HepG2 (cell line): ENCODE measurements at regions not wholly inside any gene's neighbourhood (a gene's known extent, or its start where the extent isn't known, plus 50 kb on each side); places are given as distances from the start of the nearest gene placed in this dataset.

Experiments
- ATAC-seq: fragments of 200-7000 bp; cut with Tn5 transposase; 3 replicates; pipeline ENCODE4 v1.9.1; 2020; ENCODE audit warnings: mild to moderate bottlenecking, moderate library complexity
- BruUV-seq: library from RNA; stranded (reverse); fragments of 400-500 nt; replicated peaks from 2 replicates; lab custom pipeline; 2021; lab: Mats Ljungman, UMichigan
- CTCF ChIA-PET: fragments of 300-600 bp; formaldehyde crosslinking; extraction: SDS; loops from one replicate; lab custom pipeline; 2021; ENCODE audit warnings: low total read pairs, inconsistent platforms, low intra/inter-chr PET ratio; lab: Yijun Ruan, JAX
- POLR2A ChIA-PET: fragments of 350-600 bp; sonication (Branson Sonifier 250); formaldehyde crosslinking; loops from one replicate; lab custom pipeline; 2020; ENCODE audit warnings: antibody characterized with exemption, inconsistent platforms; lab: Yijun Ruan, JAX
- DNase-seq: peaks from one replicate; pipeline ENCODE4 v3.0.0-alpha.2; 2015; ENCODE audit warnings: low spot score
- FAIRE-seq: peaks from 3 replicates; lab custom pipeline; 2011; peaks lifted over from hg19 to GRCh38; lab: Jason Lieb, UNC
- H2AFZ ChIP-seq: one replicate; pipeline ENCODE4 v1.6.1; 2011; ENCODE audit warnings: low read length, inconsistent platforms
- H3K27ac ChIP-seq: fragments of 300-600 bp; 3 replicates; pipeline ENCODE4 v1.8.0; 2011; ENCODE audit warnings: mixed run types, mild to moderate bottlenecking, mixed read lengths, low read length, inconsistent platforms; ENCODE audit not compliant: insufficient read depth; ENCODE audit errors: extremely low read length
- H3K27me3 ChIP-seq, 2 experiments: fragments of 200-600 bp in 1 of 2; 2 replicates in 1 of 2; 3 replicates in 1 of 2; pipeline versions ENCODE4 v1.6.0 to v1.8.0; 2011; ENCODE audit warnings: low read length in 2 of 2, mild to moderate bottlenecking in 2 of 2, moderate library complexity in 2 of 2, inconsistent platforms in 1 of 2; ENCODE audit not compliant: insufficient read depth in 2 of 2, control insufficient read depth in 1 of 2
- H3K36me3 ChIP-seq, 2 experiments: fragments of 200-600 bp in 1 of 2; replicated peaks in 1 of 2; 2 replicates in 1 of 2; 3 replicates in 1 of 2; pipeline versions ENCODE4 v1.5.1 to v1.8.0; 2011; ENCODE audit warnings: low read length in 2 of 2, inconsistent platforms in 1 of 2; ENCODE audit not compliant: insufficient read depth in 2 of 2, control insufficient read depth in 1 of 2
- H3K4me1 ChIP-seq: 2 replicates; pipeline ENCODE4 v1.5.1; 2012; ENCODE audit warnings: low read length, inconsistent platforms; ENCODE audit not compliant: insufficient read depth
- H3K4me2 ChIP-seq: 2 replicates; pipeline ENCODE4 v1.6.0; 2011; ENCODE audit warnings: low read depth, low read length, inconsistent platforms
- H3K4me3 ChIP-seq, 3 experiments: fragments of 200-600 bp in 1 of 3; sonication (generic), shearing (Covaris generic) in 1 of 3; replicated peaks in 1 of 3; 2 replicates each; pipeline ENCODE4 v1.5.1; 2011 to 2016; ENCODE audit warnings: low read length in 3 of 3, inconsistent platforms in 2 of 3, low read depth in 2 of 3, mild to moderate bottlenecking in 2 of 3, control low read depth in 1 of 3, mixed read lengths in 1 of 3; ENCODE audit not compliant: insufficient read depth in 1 of 3
- H3K79me2 ChIP-seq: one replicate; pipeline ENCODE4 v1.6.1; 2011; ENCODE audit warnings: low read length, inconsistent platforms; ENCODE audit not compliant: insufficient read depth
- H3K9ac ChIP-seq: 2 replicates; pipeline ENCODE4 v1.6.0; 2011; ENCODE audit warnings: mild to moderate bottlenecking, low read depth, low read length, inconsistent platforms; ENCODE audit not compliant: insufficient read depth
- H3K9me3 ChIP-seq: 2 replicates; pipeline ENCODE4 v1.5.1; 2012; ENCODE audit warnings: mild to moderate bottlenecking, low read length
- H4K20me1 ChIP-seq: 2 replicates; pipeline ENCODE4 v1.6.0; 2011; ENCODE audit warnings: inconsistent platforms, mild to moderate bottlenecking, low read length, moderate library complexity; ENCODE audit not compliant: insufficient read depth
- CTCF ChIP-seq: sonication (generic); formaldehyde crosslinking; IDR thresholded peaks from 2 replicates; pipeline ENCODE4 v1.5.0; 2020; ENCODE audit warnings: mild to moderate bottlenecking, missing genetic modification reagents, moderate library complexity
- HNRNPLL ChIP-seq: fragments of 200-400 bp; formaldehyde crosslinking; IDR thresholded peaks from 2 replicates; pipeline ENCODE4 v1.6.1; 2017; ENCODE audit warnings: mild to moderate bottlenecking, low read depth, low read length; ENCODE audit not compliant: poor library complexity, severe bottlenecking
- RAD21 ChIP-seq: fragments of 450-650 bp; formaldehyde crosslinking; IDR thresholded peaks from 2 replicates; pipeline ENCODE4 v1.5.0; 2020; ENCODE audit warnings: mild to moderate bottlenecking
- TGIF2 ChIP-seq: IDR thresholded peaks from 2 replicates; pipeline ENCODE4 v1.6.1; 2016; ENCODE audit warnings: control low read depth, missing compliant biosample characterization
- XRCC5 ChIP-seq: fragments of 200-400 bp; formaldehyde crosslinking; optimal IDR thresholded peaks from 2 replicates; pipeline ENCODE3; 2017; ENCODE audit warnings: mild to moderate bottlenecking, low read length
- ZEB1 ChIP-seq: IDR thresholded peaks from 2 replicates; pipeline ENCODE4 v1.6.1; 2012; ENCODE audit warnings: mild to moderate bottlenecking, low read depth, inconsistent platforms; ENCODE audit not compliant: insufficient replicate concordance
- ZNF296 ChIP-seq: sonication (generic); formaldehyde crosslinking; conservative IDR thresholded peaks from 2 replicates; pipeline ENCODE4 v1.5.0; 2020; ENCODE audit warnings: mild to moderate bottlenecking, missing genetic modification reagents
- ZNF501 ChIP-seq: sonication (generic); formaldehyde crosslinking; IDR thresholded peaks from 2 replicates; pipeline ENCODE4 v1.5.1; 2020; ENCODE audit warnings: mild to moderate bottlenecking, moderate library complexity, missing genetic modification reagents
- ZNF839 ChIP-seq: sonication (generic); formaldehyde crosslinking; IDR thresholded peaks from 2 replicates; pipeline ENCODE4 v1.4.0; 2020; ENCODE audit warnings: missing genetic modification reagents, mild to moderate bottlenecking, borderline replicate concordance
- WGBS: methylation state at CpG from one replicate; pipeline ENCODE4 v1.1.6; 2017; ENCODE audit warnings: low lambda C conversion rate; 5-methylcytosine and 5-hydroxymethylcytosine counted together
- in situ Hi-C: cut with HindIII; loops from 2 replicates; pipeline ENCODE4 v1.10.0; 2017; ENCODE audit warnings: low pct_unique_long_range_greater_than_20kb; ENCODE audit not compliant: extremely low pct_ligation_motif_present
- intact Hi-C: fragments of 100-400 bp; cut with micrococcal nuclease; formaldehyde crosslinking; loops from one replicate; pipeline ENCODE4 v1.10.0; 2022; ENCODE audit not compliant: unreplicated experiment
- TF ChIP-seq, protein P1 (sequence below): sonication (generic); formaldehyde crosslinking; IDR thresholded peaks from 2 replicates; pipeline ENCODE4 v1.5.1; 2020; ENCODE audit warnings: mild to moderate bottlenecking, missing genetic modification reagents, moderate library complexity
- TF ChIP-seq, protein P2 (sequence below): IDR thresholded peaks from 2 replicates; pipeline ENCODE4 v1.4.0; 2020; ENCODE audit warnings: mild to moderate bottlenecking, missing genetic modification reagents

GRCh38 chr1:48093696-48094528 lies 96.7 kb upstream of the TRABD2B start:
- Histone ChIP-seq H3K4me3 (peak overlapping the region; percentile 15 to 65 (median 43); a peak in 5 of 6 replicates), H2AFZ (peak overlapping the region; percentile 91), H3K79me2 (no peaks in the 10 kb centered on the region), H3K27me3 (peaks cover 0 to 9% of the 10 kb centered on the region in 2 experiments; a peak in 3 of 5 replicates), H3K4me1 (peaks cover 4% of the 10 kb centered on the region; the same call in 1 of the 2 replicates), H3K4me2 (peak overlapping the region; percentile 91), H3K27ac (no peak overlapping the region), H3K9me3 (no peaks in the 10 kb centered on the region), H4K20me1 (no peaks in the 10 kb centered on the region), H3K9ac (0 out of 2 replicates have a peak overlapping the region, but pooled peaks have one; percentile 5), H3K36me3 (no peaks in the 10 kb centered on the region)
- peak; percentile 92 for FAIRE-seq
- ATAC-seq = peak; percentile 99
- no TSS peak for BruUV-seq
- peak; percentile 65 for DNase-seq
- in situ Hi-C loops (no loop called here), intact Hi-C loops (loop anchor here (1.0 to 2.0 kb wide), 2 partner anchors 109 to 143 kb away; no protein-coding TSS in a partner anchor)
- ChIA-PET CTCF (interaction anchor here (2.2 to 2.6 kb wide), 2 partner anchors 109 to 143 kb away, joined by 15 to 21 read pairs; no protein-coding TSS in a partner anchor), POLR2A (no interaction called here)
- WGBS = 1% methylated on average over 16 of the region's 24 CpGs
- TF ChIP-seq ZNF839 (CRISPR knock-in tag) (no peak), CTCF (CRISPR knock-in tag) (peak; percentile 91), ZNF501 (CRISPR knock-in tag) (peak; percentile 44; the same call in 1 of the 2 replicates), HNRNPLL (peak; percentile 27), TGIF2 (CRISPR knock-in tag) (peak; percentile 33; the same call in 1 of the 2 replicates), RAD21 (CRISPR knock-in tag) (peak; percentile 77), ZEB1 (peak; percentile 55), ZNF296 (CRISPR knock-in tag) (no peak), XRCC5 (peak; percentile 85)
- TF ChIP-seq, protein P1, sequence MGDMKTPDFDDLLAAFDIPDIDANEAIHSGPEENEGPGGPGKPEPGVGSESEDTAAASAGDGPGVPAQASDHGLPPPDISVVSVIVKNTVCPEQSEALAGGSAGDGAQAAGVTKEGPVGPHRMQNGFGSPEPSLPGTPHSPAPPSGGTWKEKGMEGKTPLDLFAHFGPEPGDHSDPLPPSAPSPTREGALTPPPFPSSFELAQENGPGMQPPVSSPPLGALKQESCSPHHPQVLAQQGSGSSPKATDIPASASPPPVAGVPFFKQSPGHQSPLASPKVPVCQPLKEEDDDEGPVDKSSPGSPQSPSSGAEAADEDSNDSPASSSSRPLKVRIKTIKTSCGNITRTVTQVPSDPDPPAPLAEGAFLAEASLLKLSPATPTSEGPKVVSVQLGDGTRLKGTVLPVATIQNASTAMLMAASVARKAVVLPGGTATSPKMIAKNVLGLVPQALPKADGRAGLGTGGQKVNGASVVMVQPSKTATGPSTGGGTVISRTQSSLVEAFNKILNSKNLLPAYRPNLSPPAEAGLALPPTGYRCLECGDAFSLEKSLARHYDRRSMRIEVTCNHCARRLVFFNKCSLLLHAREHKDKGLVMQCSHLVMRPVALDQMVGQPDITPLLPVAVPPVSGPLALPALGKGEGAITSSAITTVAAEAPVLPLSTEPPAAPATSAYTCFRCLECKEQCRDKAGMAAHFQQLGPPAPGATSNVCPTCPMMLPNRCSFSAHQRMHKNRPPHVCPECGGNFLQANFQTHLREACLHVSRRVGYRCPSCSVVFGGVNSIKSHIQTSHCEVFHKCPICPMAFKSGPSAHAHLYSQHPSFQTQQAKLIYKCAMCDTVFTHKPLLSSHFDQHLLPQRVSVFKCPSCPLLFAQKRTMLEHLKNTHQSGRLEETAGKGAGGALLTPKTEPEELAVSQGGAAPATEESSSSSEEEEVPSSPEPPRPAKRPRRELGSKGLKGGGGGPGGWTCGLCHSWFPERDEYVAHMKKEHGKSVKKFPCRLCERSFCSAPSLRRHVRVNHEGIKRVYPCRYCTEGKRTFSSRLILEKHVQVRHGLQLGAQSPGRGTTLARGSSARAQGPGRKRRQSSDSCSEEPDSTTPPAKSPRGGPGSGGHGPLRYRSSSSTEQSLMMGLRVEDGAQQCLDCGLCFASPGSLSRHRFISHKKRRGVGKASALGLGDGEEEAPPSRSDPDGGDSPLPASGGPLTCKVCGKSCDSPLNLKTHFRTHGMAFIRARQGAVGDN (CRISPR knock-in tag) = peak; percentile 29
- TF ChIP-seq, protein P2, sequence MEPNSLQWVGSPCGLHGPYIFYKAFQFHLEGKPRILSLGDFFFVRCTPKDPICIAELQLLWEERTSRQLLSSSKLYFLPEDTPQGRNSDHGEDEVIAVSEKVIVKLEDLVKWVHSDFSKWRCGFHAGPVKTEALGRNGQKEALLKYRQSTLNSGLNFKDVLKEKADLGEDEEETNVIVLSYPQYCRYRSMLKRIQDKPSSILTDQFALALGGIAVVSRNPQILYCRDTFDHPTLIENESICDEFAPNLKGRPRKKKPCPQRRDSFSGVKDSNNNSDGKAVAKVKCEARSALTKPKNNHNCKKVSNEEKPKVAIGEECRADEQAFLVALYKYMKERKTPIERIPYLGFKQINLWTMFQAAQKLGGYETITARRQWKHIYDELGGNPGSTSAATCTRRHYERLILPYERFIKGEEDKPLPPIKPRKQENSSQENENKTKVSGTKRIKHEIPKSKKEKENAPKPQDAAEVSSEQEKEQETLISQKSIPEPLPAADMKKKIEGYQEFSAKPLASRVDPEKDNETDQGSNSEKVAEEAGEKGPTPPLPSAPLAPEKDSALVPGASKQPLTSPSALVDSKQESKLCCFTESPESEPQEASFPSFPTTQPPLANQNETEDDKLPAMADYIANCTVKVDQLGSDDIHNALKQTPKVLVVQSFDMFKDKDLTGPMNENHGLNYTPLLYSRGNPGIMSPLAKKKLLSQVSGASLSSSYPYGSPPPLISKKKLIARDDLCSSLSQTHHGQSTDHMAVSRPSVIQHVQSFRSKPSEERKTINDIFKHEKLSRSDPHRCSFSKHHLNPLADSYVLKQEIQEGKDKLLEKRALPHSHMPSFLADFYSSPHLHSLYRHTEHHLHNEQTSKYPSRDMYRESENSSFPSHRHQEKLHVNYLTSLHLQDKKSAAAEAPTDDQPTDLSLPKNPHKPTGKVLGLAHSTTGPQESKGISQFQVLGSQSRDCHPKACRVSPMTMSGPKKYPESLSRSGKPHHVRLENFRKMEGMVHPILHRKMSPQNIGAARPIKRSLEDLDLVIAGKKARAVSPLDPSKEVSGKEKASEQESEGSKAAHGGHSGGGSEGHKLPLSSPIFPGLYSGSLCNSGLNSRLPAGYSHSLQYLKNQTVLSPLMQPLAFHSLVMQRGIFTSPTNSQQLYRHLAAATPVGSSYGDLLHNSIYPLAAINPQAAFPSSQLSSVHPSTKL (CRISPR knock-in tag) = 0 out of 2 replicates have a peak, but pooled peaks have one; percentile 15
